ENCODE measurements at regions not wholly inside any gene's neighbourhood (a gene's known extent, or its start where the extent isn't known, plus 50 kb on each side); places are given as distances from the start of the nearest gene placed in this dataset.

- Histone ChIP-seq H3K27ac (no peak overlapping the region), H3K36me3 (replicated peaks) (no peaks in the 10 kb centered on the region), H3K4me3 (ENCODE audit: low read depth, low read length) (no peak overlapping the region), H3K27me3 (replicated peaks) (no peaks in the 10 kb centered on the region)
- TF ChIP-seq CTCF (IDR thresholded peaks at IDR 0.05; ENCODE audit: low read depth, low read length, missing control alignments) = no peak
- in situ Hi-C loops (cut with HindIII; ENCODE audit: low pct_ligation_motif_present, low sequenced_read_pairs) = no loop called here
- DNase-seq = no peak
Measured at GRCh38 chr1:162946701-162947100, 85.7 kb upstream of the CCDC190 start.

- no peak overlapping the region for H3K4me3 ChIP-seq (ENCODE audit: low read depth, low read length)
- no peak for TF ChIP-seq CTCF (IDR thresholded peaks at IDR 0.05; ENCODE audit: low read depth, low read length, missing control alignments)
- in situ Hi-C loops (cut with HindIII; ENCODE audit: low pct_ligation_motif_present, low sequenced_read_pairs) = no loop called here
Measured at GRCh38 chr1:162944974-162945674, 84.1 kb upstream of the CCDC190 start.

GRCh38 chr1:162943622-162944021, 82.6 kb upstream of the CCDC190 start:
- Histone ChIP-seq H3K36me3 (replicated peaks) (no peaks in the 10 kb centered on the region), H3K27ac (no peak overlapping the region), H3K27me3 (replicated peaks) (no peaks in the 10 kb centered on the region), H3K4me3 (ENCODE audit: low read depth, low read length) (no peak overlapping the region)
- in situ Hi-C loops (cut with HindIII; ENCODE audit: low pct_ligation_motif_present, low sequenced_read_pairs) = no loop called here
- DNase-seq = no peak
- TF ChIP-seq CTCF (IDR thresholded peaks at IDR 0.05; ENCODE audit: low read depth, low read length, missing control alignments) = no peak

More at GRCh38 chr1:162944974-162945674, 84.1 kb upstream of the CCDC190 start:
- no peak overlapping the region for H3K27ac ChIP-seq
- no peaks in the 10 kb centered on the region for H3K27me3 ChIP-seq (replicated peaks)
- no peaks in the 10 kb centered on the region for H3K36me3 ChIP-seq (replicated peaks)
- DNase-seq = no peak

GRCh38 chr1:162942916-162943559, 82.1 kb upstream of the CCDC190 start:
- Histone ChIP-seq H3K4me3 (ENCODE audit: low read depth, low read length) (no peak overlapping the region), H3K36me3 (replicated peaks) (no peaks in the 10 kb centered on the region), H3K27me3 (replicated peaks) (no peaks in the 10 kb centered on the region), H3K27ac (no peak overlapping the region)
- TF ChIP-seq CTCF (IDR thresholded peaks at IDR 0.05; ENCODE audit: low read depth, low read length, missing control alignments) = no peak
- in situ Hi-C loops (cut with HindIII; ENCODE audit: low pct_ligation_motif_present, low sequenced_read_pairs) = no loop called here
- DNase-seq = no peak

- no peak for TF ChIP-seq CTCF (IDR thresholded peaks at IDR 0.05; ENCODE audit: low read depth, low read length, missing control alignments)
- no peaks in the 10 kb centered on the region for H3K27me3 ChIP-seq (replicated peaks)
- no peaks in the 10 kb centered on the region for H3K36me3 ChIP-seq (replicated peaks)
- no peak overlapping the region for H3K27ac ChIP-seq
- in situ Hi-C loops (cut with HindIII; ENCODE audit: low pct_ligation_motif_present, low sequenced_read_pairs) = no loop called here
- no peak for DNase-seq
- H3K4me3 ChIP-seq (ENCODE audit: low read depth, low read length) = no peak overlapping the region
Measured at GRCh38 chr1:162941024-162941423, 80.0 kb upstream of the CCDC190 start.

Data from brain microvascular endothelial cell (primary cell).